Cerebellar cortex (tissue), 1 donor: ENCODE measurements at regions not wholly inside any gene's neighbourhood (a gene's known extent, or its start where the extent isn't known, plus 50 kb on each side); places are given as distances from the start of the nearest gene placed in this dataset.

Experiments used
- DNase-seq: peaks from one replicate; pipeline ENCODE4 v3.0.0-alpha.2; 2015; ENCODE audit warnings: low spot score

DNA sequence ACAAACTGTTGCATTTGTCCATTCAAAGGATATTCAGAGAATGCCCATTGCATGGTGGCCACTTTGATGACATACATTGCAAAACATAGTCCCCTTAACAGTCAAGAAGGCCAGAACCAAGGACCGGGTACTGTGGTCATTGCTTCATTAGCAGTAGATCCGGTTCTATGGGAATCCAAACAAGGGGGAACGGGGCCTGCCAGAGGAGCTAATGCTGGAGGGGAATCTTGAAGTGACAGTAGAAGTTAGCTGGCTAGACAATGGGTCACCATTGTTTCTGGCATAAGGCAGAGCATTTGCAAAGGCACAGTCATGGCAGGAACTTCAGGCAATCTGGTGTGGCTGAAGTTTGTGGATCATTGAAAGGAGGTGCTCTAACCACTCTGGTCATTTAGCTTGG lies 279.7 kb downstream of the SS18 start:
- DNase-seq = no peak

DNA sequence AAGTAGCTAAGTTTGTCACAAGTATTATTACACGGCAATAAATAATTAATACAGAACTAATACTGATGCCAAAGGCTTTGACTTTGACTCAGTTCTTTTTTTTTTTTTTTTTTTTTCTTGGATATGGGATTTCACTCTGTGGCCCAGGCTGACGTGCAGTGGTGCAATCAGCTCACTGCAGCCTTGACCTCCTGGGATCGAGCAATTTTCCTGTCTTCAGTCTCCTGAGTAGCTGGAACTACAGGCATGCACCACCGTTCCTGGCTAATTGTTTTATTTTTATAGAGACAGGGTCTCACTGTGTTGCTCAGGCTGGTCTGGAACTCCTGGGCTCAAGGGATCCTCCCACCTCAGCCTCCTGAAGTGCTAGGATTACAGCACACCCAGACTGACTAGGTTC lies 284.5 kb downstream of the SS18 start:
- DNase-seq = no peak

DNA sequence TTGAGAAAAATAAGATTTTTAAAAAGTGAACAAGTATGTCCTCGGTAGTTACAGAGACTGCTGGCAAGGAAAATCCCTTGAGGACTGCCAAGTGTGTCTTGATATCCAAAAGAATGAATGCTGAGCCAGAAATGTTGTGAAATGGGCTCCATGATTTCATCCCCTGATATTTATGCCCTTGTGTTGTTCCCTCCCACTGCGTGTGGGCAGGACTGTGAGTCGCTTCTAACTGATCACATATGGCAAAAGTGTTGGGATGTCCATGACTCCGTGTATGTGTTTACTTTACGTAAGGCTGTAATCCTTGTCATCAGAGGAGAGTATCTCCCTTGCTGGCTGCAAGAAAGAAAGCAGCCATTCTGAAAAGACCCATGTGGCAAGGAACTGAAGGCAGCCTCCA lies 285.1 kb downstream of the SS18 start:
- no peak for DNase-seq

DNA sequence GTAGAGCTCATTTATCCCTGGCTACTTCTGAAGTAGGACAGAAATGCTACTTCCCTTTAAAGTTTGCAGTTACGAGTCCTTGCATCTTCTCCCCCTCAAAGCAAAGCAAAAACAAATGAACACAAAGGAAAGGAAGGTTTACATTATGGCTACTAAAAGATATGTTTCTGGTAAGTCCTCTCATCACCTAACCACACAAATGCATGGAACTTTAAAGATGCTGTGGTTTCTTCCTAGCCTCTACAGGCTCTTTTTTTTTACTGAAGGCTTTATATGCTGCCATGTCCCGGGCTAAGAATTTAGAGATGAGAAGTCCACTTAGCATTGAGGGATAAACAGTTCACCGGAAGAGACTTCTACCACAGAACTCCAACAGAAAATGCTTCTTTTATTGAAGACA lies 291.2 kb downstream of the SS18 start:
- no peak for DNase-seq

DNA sequence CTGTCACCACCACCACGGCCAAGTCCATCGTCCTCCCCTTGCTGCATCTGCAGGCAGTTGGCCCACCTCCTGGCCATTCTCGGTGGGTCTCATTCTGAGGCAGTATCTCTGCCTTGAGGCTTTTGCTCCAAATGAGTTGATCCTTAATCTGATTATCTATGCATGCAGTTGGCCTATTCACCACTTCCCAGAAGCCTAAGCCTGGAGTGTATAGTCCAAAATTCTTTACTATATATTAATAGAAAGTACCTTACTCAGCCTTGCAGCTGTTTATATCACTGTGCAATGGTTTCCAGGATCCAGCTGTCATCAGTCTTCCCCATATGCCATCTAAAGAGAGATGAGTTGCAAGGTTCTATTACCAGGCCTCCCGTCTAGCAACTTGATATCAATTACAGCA lies 292.4 kb downstream of the SS18 start:
- DNase-seq = no peak

DNA sequence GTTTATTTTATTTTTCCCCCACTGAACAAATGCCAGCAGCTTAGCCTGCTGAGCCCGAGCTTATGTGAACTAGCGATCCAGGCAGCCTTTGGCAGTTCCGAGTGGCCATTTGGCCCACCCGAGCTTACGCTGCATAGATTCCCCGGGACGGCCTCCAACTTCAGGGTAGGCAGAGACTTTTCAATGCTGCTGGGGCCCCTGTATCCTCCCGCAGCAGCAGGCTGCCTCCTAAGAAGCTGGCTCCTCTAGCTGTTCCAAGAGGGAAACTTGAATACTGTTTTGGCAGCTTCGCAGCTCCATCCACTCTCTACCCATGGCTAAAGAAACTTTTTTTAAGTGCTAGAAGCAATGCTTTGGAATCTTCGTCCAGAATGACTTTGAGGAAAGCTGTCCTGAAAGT lies 295.2 kb downstream of the SS18 start:
- DNase-seq = peak; percentile 29

DNA sequence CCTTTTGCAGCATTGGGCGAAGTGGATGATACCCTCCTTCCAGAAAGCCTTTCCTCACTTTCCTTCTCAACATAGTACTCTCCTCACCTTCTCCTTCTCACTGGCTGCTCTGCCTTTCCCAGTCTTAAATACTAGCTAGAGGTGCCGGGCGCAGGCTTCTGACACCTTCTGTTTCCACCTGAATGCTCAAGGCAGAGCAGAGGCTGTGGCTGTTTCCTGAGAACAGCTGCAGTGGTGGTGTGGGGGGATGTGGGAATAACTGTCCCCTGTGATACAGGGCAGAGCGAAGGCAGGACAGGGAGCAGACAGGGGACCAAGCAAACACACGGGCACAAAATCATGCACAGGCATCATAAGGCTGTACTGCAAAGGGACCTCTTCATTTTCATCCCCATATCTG lies 303.1 kb downstream of the SS18 start:
- no peak for DNase-seq

DNA sequence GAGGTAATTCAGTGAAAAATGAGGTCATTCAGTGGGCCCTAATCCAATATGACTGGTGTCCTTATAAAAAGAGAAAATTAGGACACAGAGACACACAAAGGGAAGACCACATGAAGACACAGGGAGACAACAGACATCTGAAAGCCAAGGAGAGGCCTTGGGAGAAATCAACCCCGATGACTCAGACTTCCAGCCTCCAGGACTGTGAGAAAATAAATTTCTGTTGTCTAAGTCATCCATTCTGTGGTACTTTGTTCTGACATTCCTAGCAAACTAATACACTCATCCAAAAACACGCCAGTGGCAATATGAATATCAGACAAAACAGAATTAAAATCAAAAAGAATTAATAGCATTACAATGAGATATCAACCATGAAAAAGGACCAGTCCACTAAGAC lies 303.7 kb downstream of the SS18 start:
- no peak for DNase-seq

DNA sequence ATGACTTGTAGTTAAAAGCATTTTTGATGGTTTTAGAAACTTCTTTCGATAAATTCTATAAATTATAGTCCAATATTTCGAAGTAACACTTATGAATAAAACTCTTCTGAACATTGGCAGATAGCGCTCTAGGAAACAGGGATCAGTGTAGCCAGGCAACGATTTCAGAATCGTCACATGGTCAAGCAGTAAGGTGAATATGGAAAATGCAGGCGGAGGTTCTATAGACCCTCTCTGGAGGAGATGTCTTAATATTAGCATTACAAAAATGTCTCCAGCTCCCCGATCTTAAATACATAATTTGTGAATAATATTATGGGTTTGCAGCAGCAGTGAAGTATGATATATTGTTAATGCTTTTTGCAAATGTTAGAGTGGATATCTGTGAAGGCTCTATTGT lies 310.3 kb downstream of the SS18 start:
- DNase-seq = no peak

DNA sequence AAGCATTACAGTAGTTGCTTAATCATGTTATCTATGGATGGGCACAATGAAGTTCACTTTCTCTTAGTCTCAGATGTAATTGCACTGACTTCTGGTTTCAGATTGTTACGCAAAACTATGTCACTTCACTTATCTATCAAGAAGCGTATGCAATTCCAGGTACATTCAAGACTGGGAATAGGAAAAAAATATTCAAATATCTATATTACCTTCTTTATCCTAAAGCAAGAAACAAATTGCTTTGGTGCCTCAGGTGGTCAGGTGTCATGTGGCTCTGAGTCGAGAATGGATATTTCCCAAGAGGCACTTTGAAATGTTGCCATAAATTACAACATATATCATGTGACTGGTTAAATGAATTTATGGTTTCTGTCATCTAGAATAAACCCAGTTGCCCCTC lies 318.6 kb downstream of the SS18 start:
- DNase-seq = no peak

DNA sequence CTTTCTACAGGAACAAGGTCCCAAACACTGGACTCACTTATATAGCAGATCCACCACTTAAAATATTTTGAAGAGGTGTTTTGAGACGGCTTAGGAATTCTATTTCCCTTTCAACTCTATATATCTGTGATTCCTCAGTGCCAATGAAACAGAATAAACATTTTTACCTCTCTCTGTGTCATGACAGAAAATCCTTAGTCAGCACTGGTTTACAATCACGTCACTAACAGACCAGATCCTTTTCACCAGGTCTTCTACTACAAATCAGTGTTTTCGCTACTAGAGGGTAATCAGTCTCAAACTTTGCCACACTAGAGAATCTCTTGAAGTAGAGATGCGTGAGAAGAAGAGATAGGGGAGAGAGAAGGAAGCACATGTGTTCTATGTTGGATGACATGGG lies 325.6 kb downstream of the SS18 start:
- DNase-seq = no peak

DNA sequence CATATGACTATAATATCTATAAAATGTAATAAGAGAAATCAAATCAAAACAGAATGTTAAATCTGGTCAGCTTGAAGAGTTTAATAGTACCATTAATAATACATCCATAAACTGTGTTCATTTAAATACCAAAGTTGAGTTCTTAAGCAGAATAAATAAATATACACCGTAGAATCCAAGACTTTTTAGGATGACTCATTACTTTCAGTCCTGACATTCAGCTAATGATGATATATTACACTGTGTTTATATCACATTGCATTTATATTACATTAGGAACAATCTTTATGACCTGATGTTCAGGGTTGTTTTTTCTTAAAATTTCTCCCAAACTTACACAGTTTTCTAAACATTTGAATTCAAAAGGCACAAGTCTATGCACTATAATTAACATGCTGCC lies 331.3 kb downstream of the SS18 start:
- DNase-seq = no peak

DNA sequence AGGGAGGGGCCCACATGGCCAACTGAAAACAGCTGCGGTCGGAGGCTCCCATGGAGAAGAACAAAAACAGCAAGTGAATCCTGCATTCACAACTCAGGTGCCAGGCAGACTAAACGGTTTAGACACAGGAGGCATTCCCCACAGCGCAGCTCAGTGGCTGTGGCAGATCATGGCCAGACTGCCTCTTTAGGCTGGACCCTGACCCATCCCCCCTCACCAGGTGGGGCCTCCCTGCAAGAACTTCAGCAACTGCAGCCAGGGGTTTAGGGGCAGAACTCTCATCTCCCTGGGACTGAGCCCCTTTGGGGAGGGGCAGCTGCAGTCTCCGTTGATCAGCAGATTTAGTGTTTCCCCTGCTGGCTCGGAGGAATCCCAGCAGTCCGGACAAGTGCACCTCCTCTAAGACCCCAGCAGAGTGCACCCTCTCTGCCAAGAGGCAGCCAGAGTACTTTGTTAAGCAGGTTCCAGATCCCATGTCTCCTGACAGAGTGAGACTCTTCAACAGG lies 346.7 kb downstream of the SS18 start:
- peak; percentile 5 for DNase-seq

DNA sequence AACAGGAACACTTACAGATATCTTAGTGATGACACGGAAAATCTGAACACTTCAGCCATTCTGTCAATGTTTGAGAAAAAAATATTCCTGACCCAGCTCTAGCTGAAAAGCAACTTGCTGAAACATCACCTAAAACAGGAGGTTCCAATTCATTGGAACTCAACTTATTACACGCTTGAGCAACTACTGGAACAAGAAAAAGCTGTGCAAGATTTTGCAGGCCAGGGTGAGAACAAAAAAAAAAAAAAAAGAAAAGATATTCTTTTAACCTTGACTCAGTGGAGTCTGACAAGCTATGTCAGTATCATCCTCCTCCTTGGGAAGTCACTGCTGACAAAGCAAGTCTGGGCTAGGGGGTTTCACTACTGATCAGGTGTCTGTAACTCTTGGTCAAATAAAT lies 351.0 kb downstream of the SS18 start:
- DNase-seq = no peak

DNA sequence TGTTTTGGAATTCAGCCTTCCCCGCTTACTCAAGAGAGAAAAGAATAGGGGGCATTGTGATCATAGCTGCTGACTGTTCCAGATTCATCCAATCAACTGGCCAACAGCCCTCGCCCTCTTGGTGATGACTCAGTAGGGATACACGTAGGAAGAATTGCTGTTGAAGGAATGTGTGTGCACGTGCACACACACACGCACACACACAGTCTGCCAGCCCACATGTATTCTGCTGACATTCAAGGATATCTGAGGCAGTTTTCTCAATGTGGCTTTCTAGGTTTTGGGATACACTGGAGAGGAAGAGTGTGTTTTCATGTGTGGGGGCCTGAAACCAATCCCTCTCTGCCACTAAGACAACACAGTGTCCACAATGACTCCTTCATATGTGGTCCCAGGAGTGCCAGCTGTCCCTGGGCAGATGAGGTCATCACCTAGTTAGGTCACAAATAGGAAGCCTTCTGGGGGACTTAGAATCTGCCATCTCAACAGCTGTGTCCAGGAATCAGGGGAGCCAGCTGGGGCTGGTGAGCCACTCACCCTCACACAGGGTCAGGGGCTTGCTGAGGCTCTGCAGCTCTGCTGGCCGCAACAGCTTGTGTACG lies 352.6 kb downstream of the SS18 start:
- DNase-seq = no peak

DNA sequence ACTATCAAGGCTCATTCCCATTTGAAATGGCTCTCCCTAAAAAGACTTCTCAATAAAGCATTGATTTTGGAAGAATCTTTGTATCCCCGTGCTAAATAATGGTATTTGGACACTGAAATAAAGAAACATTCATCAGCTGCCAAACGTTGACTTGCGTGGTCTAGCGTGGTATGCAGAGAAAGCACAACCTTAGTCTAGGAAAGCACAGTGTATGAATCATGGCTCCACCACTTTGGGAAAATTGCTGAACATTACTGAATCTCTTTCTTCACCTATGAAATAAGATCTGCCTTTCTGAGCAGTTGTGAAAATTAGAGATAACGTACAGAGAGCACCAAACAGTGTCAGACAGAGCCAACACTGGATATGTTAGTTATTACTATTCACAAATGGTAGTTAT lies 353.9 kb downstream of the SS18 start:
- no peak for DNase-seq

DNA sequence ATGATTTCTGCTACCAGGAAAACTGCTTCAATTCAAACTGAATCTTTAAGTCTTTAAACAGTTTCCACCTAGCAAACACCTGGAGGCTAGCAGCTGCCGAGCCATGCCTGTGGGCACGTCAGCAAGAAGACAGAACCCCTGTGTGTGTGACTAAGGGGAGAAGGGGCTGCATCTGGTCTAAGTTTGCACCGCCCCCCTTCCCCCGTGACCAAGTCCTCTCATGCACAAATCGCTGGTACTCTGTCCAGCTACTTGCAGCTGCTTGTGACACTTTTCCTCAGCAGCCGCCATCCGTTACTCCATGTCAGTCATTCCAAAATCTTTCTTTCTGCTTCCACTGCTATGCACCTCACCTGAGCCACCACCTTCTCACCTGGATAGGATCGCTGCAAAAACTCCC lies 355.0 kb downstream of the SS18 start:
- DNase-seq = no peak

DNA sequence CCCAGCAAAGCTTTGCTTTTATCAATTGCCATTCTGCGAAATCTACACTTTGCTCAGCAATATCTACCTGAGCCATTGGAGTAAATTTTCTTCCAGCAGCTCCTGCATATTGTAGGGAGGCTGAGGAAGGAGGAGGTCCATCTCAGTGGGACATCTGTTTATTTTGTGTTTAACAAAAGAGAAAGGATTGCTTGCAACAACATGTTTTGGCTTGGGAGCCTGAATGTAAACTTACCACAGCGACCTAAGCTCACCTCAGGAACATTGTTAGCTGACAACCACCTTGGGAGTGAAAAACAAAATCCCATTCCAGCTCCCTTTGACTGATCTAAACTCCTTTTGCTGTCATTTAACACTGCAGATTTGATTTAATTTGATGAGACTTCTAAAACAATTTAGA lies 356.1 kb downstream of the SS18 start:
- no peak for DNase-seq

DNA sequence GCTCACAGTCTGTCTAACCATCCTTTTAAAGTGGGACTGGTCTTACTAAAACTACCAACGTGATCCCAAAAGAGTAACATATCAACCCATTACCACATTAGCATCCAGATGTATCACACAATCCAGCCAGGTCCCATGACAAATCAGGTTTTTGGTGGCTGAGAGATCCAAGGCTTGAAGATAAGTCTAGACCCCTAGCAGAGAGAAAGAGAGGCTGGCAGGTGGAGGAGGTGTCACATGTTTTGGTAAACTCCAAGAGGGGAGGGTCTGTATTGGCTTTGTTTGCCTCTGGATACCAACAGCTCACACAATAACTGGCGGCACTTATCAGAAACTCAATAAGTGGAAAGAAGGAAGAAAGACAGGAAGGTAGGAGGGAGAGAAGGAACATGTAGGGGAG lies 357.6 kb downstream of the SS18 start:
- no peak for DNase-seq

DNA sequence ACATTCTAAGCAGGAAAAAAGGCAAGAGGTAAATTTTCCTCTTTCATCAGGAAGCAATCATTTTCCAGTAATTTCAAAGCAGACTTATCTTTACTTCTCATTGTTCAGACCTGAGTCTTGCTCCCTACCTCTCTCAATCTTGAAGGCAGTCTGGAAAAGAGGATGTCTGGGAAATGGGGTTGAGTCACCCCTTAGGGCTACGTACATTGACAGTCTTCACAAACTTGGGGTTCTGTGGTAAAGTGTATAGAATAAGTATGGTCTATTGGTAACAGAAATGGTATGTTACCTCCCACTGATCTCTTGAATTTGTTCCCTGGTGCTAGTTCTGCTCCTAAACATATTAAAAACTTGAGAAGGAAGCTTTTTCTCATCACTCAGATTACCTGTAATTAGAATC lies 361.3 kb downstream of the SS18 start:
- no peak for DNase-seq

DNA sequence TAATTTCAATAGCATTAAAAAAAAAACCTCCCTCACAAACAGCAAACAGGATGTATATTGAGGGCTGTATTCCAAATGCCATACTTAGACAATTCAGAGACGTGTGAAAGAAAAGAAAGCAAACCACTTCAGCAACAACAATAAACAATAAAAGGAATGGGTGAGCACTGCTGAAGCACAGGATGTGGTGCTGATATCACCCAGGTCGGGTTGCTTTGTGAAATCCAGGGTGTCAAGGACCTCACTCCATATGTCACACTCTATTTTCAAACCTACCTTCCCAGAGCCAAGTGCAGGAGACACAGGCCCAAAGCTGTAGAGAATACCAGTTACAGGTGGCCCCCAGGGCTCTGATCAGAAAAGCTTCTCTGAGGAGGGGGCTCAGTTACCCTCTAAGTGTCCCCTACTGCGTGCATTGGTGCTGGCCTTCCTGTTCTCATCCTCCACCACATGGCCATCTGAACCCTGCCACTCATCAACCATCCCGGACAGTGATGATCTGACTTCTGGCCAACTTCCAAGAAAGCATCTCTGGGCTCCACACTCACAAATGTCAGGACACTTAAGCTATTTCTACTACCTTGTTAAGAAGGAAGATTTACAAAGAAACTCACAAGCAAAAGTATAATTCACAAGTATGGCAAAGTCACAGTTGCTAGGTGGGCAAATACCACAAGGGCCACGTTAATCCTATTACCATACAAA lies 363.0 kb downstream of the SS18 start:
- peak; percentile 33 for DNase-seq

DNA sequence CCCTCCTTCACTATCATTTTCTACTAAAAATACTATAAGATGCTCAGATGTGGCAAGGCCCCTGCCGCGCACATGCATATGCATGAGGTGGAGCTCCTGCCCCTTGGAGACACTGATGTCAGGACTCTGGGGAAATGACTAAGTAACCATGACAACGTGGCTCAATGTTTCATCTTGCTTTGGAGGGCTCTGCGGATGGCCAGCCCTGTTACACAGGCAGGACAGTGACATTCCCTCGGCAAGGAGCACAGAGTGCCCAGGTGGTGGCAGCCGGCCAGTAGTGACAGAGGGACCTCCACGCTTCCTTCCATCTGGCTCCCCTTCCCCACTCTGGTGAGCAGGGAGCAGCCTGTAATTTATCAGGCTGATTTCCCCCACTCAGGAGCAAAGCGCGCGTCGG lies 364.1 kb downstream of the SS18 start:
- peak; percentile 91 for DNase-seq

DNA sequence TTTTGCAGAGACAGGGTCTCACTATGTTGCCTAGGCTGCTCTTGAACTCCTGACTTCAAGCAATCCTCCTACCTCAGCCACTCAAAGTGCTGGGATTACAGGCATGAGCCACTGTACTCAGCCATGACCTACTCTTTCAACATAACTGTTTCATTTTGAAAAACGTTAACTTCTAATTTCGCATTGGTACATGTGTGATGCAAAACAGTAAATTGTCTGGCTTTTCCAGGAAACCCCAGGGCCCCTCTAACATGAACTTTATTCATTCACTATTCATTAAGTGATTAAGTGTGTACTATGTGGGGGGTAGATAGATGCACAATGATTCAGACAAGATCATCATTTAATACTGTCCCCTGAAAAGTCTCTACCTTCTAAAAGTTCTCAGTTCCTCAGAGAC lies 364.9 kb downstream of the SS18 start:
- DNase-seq = no peak

DNA sequence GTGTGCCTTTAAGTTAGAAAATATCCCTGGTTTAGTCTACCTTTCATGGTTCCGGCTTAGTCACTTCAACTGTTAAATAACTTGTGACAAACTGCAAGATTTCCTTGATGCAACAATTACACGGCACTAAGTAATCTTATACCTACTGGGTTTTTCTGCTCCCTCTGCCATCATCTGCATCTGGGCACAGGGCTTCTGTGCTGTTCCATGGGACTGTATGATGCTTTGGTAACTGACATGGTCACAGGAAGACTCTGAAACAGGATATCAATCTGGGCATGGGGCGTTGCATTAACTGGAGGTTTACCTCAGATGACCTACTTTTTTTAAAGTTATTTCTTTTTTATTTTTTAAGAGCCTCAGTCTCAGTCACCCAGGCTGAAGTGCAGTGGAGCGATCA lies 365.4 kb downstream of the SS18 start:
- no peak for DNase-seq
